ENCODE measurements at regions not wholly inside any gene's neighbourhood (a gene's known extent, or its start where the extent isn't known, plus 50 kb on each side); places are given as distances from the start of the nearest gene placed in this dataset.

DNA sequence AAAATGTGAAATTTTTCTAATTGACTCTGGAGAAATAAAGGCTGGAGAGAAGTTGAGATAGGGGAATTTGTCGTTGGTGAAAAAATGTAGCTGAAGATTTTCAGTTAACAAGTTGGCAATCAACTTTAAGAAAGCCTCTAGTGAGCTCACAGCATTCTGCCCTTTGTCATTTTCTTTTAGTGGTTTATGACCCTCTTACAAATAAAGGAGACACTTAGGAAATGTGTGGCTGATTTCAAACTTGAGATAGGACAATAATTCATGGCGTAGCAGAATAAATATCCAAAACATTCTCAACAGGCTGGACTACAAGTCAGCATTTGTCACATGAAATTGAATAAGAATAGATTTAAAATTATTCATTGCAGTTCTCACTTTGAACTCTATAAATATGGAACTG lies 412.5 kb upstream of the SPHKAP start:
- H3K4me3 ChIP-seq = no peak overlapping the region
- intact Hi-C loops (cut with micrococcal nuclease) = no loop called here

DNA sequence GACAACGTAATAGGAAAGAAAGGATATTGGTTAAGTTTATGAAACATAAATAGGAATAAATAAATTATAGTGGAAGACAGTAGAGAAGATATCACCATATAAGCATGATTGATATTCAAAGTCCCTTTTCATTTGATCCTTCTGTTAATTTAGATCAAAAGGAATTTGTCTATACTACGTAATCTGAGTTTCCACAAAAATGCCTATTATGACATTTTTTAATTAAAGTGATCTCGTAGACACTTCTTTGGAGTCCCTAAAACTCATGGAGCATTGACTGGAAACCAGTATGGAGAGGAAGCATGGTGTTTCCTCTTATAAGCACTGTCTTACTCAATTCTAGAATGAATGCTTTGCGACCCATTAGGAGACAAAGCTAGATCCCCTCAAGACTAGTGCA lies 411.4 kb upstream of the SPHKAP start:
- TF ChIP-seq, protein P1, sequence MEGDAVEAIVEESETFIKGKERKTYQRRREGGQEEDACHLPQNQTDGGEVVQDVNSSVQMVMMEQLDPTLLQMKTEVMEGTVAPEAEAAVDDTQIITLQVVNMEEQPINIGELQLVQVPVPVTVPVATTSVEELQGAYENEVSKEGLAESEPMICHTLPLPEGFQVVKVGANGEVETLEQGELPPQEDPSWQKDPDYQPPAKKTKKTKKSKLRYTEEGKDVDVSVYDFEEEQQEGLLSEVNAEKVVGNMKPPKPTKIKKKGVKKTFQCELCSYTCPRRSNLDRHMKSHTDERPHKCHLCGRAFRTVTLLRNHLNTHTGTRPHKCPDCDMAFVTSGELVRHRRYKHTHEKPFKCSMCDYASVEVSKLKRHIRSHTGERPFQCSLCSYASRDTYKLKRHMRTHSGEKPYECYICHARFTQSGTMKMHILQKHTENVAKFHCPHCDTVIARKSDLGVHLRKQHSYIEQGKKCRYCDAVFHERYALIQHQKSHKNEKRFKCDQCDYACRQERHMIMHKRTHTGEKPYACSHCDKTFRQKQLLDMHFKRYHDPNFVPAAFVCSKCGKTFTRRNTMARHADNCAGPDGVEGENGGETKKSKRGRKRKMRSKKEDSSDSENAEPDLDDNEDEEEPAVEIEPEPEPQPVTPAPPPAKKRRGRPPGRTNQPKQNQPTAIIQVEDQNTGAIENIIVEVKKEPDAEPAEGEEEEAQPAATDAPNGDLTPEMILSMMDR (IDR thresholded peaks at IDR 0.05; ENCODE audit: borderline replicate concordance) = no peak
- H3K36me3 ChIP-seq = no peaks in the 10 kb centered on the region
- no peak for DNase-seq
- no peaks in the 10 kb centered on the region for H3K4me1 ChIP-seq
- no peak overlapping the region for H3K27ac ChIP-seq (replicated peaks)
- H3K4me3 ChIP-seq = no peak overlapping the region
- no peaks in the 10 kb centered on the region for H3K27me3 ChIP-seq (ENCODE audit: low read depth)
- peaks cover 11% of the 10 kb centered on the region for H3K9me3 ChIP-seq (replicated peaks)
- intact Hi-C loops (cut with micrococcal nuclease) = no loop called here

More for the DNA sequence above, 412.5 kb upstream of the SPHKAP start:
- no peaks in the 10 kb centered on the region for H3K27me3 ChIP-seq (ENCODE audit: low read depth)
- no peaks in the 10 kb centered on the region for H3K4me1 ChIP-seq
- no peak for DNase-seq
- TF ChIP-seq, protein P1 (IDR thresholded peaks at IDR 0.05; ENCODE audit: borderline replicate concordance) = no peak
- H3K36me3 ChIP-seq = no peaks in the 10 kb centered on the region
- peaks cover 3% of the 10 kb centered on the region for H3K9me3 ChIP-seq (replicated peaks)
- no peak overlapping the region for H3K27ac ChIP-seq (replicated peaks)

DNA sequence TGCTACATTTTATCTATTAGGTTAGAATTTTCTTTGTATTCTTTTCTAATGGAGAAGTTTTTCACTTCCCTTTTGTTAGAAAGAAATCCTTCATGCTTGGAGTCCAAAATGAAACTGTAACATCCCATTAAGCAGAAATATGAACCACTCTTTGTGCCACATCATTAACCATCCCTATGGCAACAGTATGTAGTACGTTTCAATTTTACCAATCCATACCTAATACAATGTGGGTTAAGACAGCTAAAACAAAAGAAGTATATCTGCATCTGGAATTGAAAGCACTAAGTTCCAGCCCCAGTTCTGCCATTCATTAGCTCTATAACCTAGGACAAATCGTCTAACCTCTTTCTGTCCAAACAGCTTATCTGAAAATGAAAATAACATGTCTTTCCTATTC lies 409.2 kb upstream of the SPHKAP start:
- intact Hi-C loops (cut with micrococcal nuclease) = no loop called here
- Histone ChIP-seq H3K9me3 (replicated peaks) (peaks cover 11% of the 10 kb centered on the region), H3K4me3 (no peak overlapping the region), H3K27me3 (ENCODE audit: low read depth) (no peaks in the 10 kb centered on the region), H3K36me3 (no peaks in the 10 kb centered on the region), H3K27ac (replicated peaks) (no peak overlapping the region), H3K4me1 (no peaks in the 10 kb centered on the region)
- TF ChIP-seq, protein P1 (IDR thresholded peaks at IDR 0.05; ENCODE audit: borderline replicate concordance) = no peak
- no peak for DNase-seq

DNA sequence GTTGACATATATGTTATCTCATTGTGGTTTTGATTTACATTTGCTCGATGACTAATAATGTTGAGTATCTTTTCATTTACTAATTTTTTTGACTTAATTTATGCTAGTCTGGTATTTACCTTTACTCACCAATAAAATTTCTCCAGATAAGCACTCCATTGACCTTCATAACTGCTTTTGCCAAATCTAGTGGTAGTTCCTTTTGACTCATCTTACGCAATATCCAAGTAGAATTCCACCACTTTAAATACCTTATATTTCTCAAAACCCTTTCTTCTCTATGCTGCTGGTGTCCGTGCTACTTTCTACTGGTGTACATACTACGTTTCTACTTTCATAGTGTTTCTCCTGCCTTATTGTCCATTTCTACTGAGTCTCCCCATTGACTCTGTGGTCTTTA lies 407.6 kb upstream of the SPHKAP start:
- TF ChIP-seq, protein P1 (IDR thresholded peaks at IDR 0.05; ENCODE audit: borderline replicate concordance) = no peak
- Histone ChIP-seq H3K4me1 (no peaks in the 10 kb centered on the region), H3K36me3 (no peaks in the 10 kb centered on the region), H3K27me3 (ENCODE audit: low read depth) (no peaks in the 10 kb centered on the region), H3K4me3 (no peak overlapping the region), H3K27ac (replicated peaks) (no peak overlapping the region), H3K9me3 (replicated peaks) (peaks cover 11% of the 10 kb centered on the region)
- intact Hi-C loops (cut with micrococcal nuclease) = no loop called here
- no peak for DNase-seq

DNA sequence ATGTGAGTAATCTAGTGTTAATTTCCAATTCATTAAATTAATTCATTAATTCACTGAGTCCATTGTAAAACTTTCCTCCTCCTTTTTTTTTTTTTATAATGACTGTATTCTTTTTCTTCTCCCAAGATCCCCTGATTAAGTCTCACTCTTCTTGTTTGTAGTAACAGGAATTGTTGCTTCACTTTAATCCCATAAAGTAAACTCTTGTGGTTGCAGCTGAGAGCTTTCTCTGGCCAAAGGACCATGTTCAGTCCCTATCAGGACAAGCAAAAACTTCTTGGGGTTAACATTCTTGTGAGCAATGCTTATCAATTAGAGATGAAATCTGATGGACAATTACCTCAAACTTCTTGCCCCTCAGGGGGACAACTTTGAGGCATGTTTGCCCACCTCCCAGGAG lies 400.2 kb upstream of the SPHKAP start:
- intact Hi-C loops (cut with micrococcal nuclease) = no loop called here
- H3K27me3 ChIP-seq (ENCODE audit: low read depth) = no peaks in the 10 kb centered on the region

More for the DNA sequence above, 400.2 kb upstream of the SPHKAP start:
- TF ChIP-seq, protein P1 (IDR thresholded peaks at IDR 0.05; ENCODE audit: borderline replicate concordance) = no peak
- H3K36me3 ChIP-seq = no peaks in the 10 kb centered on the region
- no peak overlapping the region for H3K4me3 ChIP-seq
- no peaks in the 10 kb centered on the region for H3K9me3 ChIP-seq (replicated peaks)
- H3K27ac ChIP-seq (replicated peaks) = no peak overlapping the region
- no peaks in the 10 kb centered on the region for H3K4me1 ChIP-seq
- no peak for DNase-seq

Measured in left ventricle myocardium inferior (tissue), 1 donor.